HCT116 (cell line): ENCODE measurements at regions not wholly inside any gene's neighbourhood (a gene's known extent, or its start where the extent isn't known, plus 50 kb on each side); places are given as distances from the start of the nearest gene placed in this dataset.
A peak's percentile ranks its signal among the peaks of the same experiment; 100 is the strongest.

Experiments used
- ATAC-seq: fragments of 200-7000 bp; cut with Tn5 transposase; 2 replicates; pipeline ENCODE4 v1.9.1; 2020; ENCODE audit warnings: mild to moderate bottlenecking, moderate library complexity
- BruUV-seq: library from RNA; stranded (reverse); fragments of 400-500 nt; replicated peaks from 2 replicates; lab custom pipeline; 2021; lab: Mats Ljungman, UMichigan
- CTCF ChIA-PET: fragments of 300-600 bp; sonication (Branson Sonifier 250); formaldehyde crosslinking; loops from one replicate; lab custom pipeline; 2021; ENCODE audit warnings: antibody characterized with exemption; lab: Charles Lee
- POLR2A ChIA-PET: fragments of 300-600, 350-600 bp; sonication (Branson Sonifier 250); formaldehyde crosslinking; loops from one replicate; lab custom pipeline; 2021; ENCODE audit warnings: antibody characterized with exemption; lab: Charles Lee
- RAD21 ChIA-PET, 2 experiments: fragments of 300-600 bp; sonication (Branson Sonifier 250); formaldehyde crosslinking; loops; one replicate each; lab custom pipeline; 2023; ENCODE audit warnings: low total read pairs in 2 of 2; ENCODE audit not compliant: uncharacterized antibody in 2 of 2, unreplicated experiment in 2 of 2, low non-redundant PET in 1 of 2; lab: Charles Lee
- DNase-seq: peaks from one replicate; pipeline ENCODE4 v3.0.0-alpha.2; 2010; ENCODE audit warnings: low read depth, low spot score
- H2AFZ ChIP-seq: fragments of 200-600 bp; shearing (Covaris generic), sonication (generic); 2 replicates; pipeline ENCODE4 v1.6.1; 2017; ENCODE audit warnings: low read depth, mixed run types, mixed read lengths, antibody characterized with exemption, low read length; ENCODE audit not compliant: poor library complexity, severe bottlenecking
- H3K27ac ChIP-seq: 2 replicates; pipeline ENCODE4 v1.5.1; 2012; ENCODE audit warnings: low read depth, low read length
- H3K27me3 ChIP-seq: fragments of 200-600 bp; sonication (generic); 2 replicates; pipeline ENCODE4 v1.6.1; 2016; ENCODE audit warnings: mixed run types, low read length, mixed read lengths; ENCODE audit not compliant: insufficient read depth
- H3K36me3 ChIP-seq, 2 experiments: fragments of 200-500 bp in 1 of 2; fragments of 200-600 bp in 1 of 2; sonication (Bioruptor generic) in 1 of 2; sonication (generic) in 1 of 2; 2 replicates each; pipeline versions ENCODE4 v1.5.1 to v1.6.1; 2014 to 2016; ENCODE audit warnings: low read length in 2 of 2, inconsistent platforms in 1 of 2, mixed read lengths in 1 of 2, mixed run types in 1 of 2; ENCODE audit not compliant: insufficient read depth in 2 of 2, control insufficient read depth in 1 of 2
- H3K4me1 ChIP-seq, 2 experiments: fragments of 200-600 bp in 1 of 2; sonication (generic) in 1 of 2; 2 replicates each; pipeline versions ENCODE4 v1.5.1 to v1.6.1; 2012 to 2017; ENCODE audit warnings: low read length in 2 of 2, inconsistent platforms in 1 of 2, mild to moderate bottlenecking in 1 of 2, mixed read lengths in 1 of 2, mixed run types in 1 of 2, moderate library complexity in 1 of 2; ENCODE audit not compliant: insufficient read depth in 2 of 2, control insufficient read depth in 1 of 2
- H3K4me2 ChIP-seq: fragments of 200-600 bp; sonication (generic); 2 replicates; pipeline ENCODE4 v1.6.1; 2017; ENCODE audit warnings: mixed run types, low read length, mixed read lengths
- H3K4me3 ChIP-seq, 2 experiments: fragments of 200-600 bp in 1 of 2; sonication (generic) in 1 of 2; replicated peaks in 1 of 2; 2 replicates each; pipeline ENCODE4 v1.5.1; 2011 to 2016; ENCODE audit warnings: low read length in 2 of 2, control low read depth in 1 of 2, low read depth in 1 of 2, mild to moderate bottlenecking in 1 of 2, mixed read lengths in 1 of 2, mixed run types in 1 of 2
- H3K79me2 ChIP-seq: fragments of 200-600 bp; sonication (generic); 2 replicates; pipeline ENCODE4 v1.6.1; 2017; ENCODE audit warnings: mild to moderate bottlenecking, mixed run types, low read length, moderate library complexity, mixed read lengths; ENCODE audit not compliant: insufficient read depth
- H3K9ac ChIP-seq: fragments of 200-600 bp; sonication (generic); 2 replicates; pipeline ENCODE4 v1.6.1; 2016; ENCODE audit warnings: low read length, mixed read lengths
- H3K9me2 ChIP-seq: fragments of 200-600 bp; sonication (generic), shearing (Covaris generic); 2 replicates; pipeline ENCODE4 v1.6.1; 2017; ENCODE audit warnings: mixed run types, mild to moderate bottlenecking, moderate library complexity; ENCODE audit not compliant: insufficient read depth
- H3K9me3 ChIP-seq, 2 experiments: fragments of 200-500 bp in 1 of 2; fragments of 200-600 bp in 1 of 2; sonication (Bioruptor generic) in 1 of 2; sonication (generic) in 1 of 2; 2 replicates each; pipeline ENCODE4 v1.6.1; 2014 to 2017; ENCODE audit warnings: low read length in 2 of 2, mixed read lengths in 2 of 2, inconsistent platforms in 1 of 2, low read depth in 1 of 2, mild to moderate bottlenecking in 1 of 2, mixed run types in 1 of 2, moderate library complexity in 1 of 2; ENCODE audit not compliant: control insufficient read depth in 1 of 2, insufficient read depth in 1 of 2
- H4K20me1 ChIP-seq: fragments of 200-600 bp; sonication (generic), shearing (Covaris generic); 2 replicates; pipeline ENCODE4 v1.6.1; 2017; ENCODE audit warnings: mixed run types, mild to moderate bottlenecking, moderate library complexity; ENCODE audit not compliant: insufficient read depth
- ATF3 ChIP-seq: IDR thresholded peaks from 2 replicates; pipeline ENCODE4 v1.6.1; 2012
- CBX3 ChIP-seq: IDR thresholded peaks from 2 replicates; pipeline ENCODE4 v1.6.1; 2012; ENCODE audit warnings: low read depth
- CEBPB ChIP-seq: IDR thresholded peaks from 2 replicates; pipeline ENCODE4 v1.6.1; 2012; ENCODE audit warnings: low read depth
- CTCF ChIP-seq, 3 experiments: fragments of 200-600 bp in 1 of 3; sonication (generic) in 1 of 3; IDR thresholded peaks in 2 of 3; conservative IDR thresholded peaks in 1 of 3; 2 replicates each; pipeline ENCODE4 v1.5.1; 2012 to 2017; ENCODE audit warnings: low read depth in 2 of 3, low read length in 2 of 3, antibody characterized with exemption in 1 of 3, borderline replicate concordance in 1 of 3, control low read depth in 1 of 3, mild to moderate bottlenecking in 1 of 3, mixed read lengths in 1 of 3, mixed run types in 1 of 3, moderate library complexity in 1 of 3; ENCODE audit not compliant: insufficient read depth in 1 of 3
- EGR1 ChIP-seq: IDR thresholded peaks from 2 replicates; pipeline ENCODE4 v1.6.1; 2012; ENCODE audit warnings: low read depth
- ELF1 ChIP-seq: IDR thresholded peaks from 2 replicates; pipeline ENCODE4 v1.6.1; 2012; ENCODE audit warnings: low read depth, borderline replicate concordance
- EZH2phosphoT487 ChIP-seq: fragments of 200-600 bp; IDR thresholded peaks from 2 replicates; pipeline ENCODE4 v1.6.1; 2018; ENCODE audit warnings: antibody characterized with exemption, borderline replicate concordance
- FOSL1 ChIP-seq: IDR thresholded peaks from 2 replicates; pipeline ENCODE4 v1.6.1; 2012; ENCODE audit warnings: low read depth
- JUND ChIP-seq: IDR thresholded peaks from 2 replicates; pipeline ENCODE4 v1.6.1; 2012
- POLR2A ChIP-seq: IDR thresholded peaks from 2 replicates; pipeline ENCODE4 v1.7.0; 2011; ENCODE audit warnings: borderline replicate concordance; ENCODE audit not compliant: insufficient read depth, insufficient read length; ENCODE audit errors: extremely low read depth
- POLR2AphosphoS5 ChIP-seq: IDR thresholded peaks from 2 replicates; pipeline ENCODE4 v1.6.1; 2011; ENCODE audit warnings: mild to moderate bottlenecking, low read depth, low read length, moderate library complexity
- RAD21 ChIP-seq: IDR thresholded peaks from 2 replicates; pipeline ENCODE4 v1.6.1; 2012; ENCODE audit warnings: low read depth, mild to moderate bottlenecking
- REST ChIP-seq: IDR thresholded peaks from 2 replicates; pipeline ENCODE4 v1.6.1; 2012; ENCODE audit warnings: low read depth
- SIN3A ChIP-seq: IDR thresholded peaks from 2 replicates; pipeline ENCODE4 v1.6.1; 2012; ENCODE audit warnings: low read depth
- SP1 ChIP-seq: IDR thresholded peaks from 2 replicates; pipeline ENCODE4 v1.6.1; 2012; ENCODE audit warnings: low read depth
- SRF ChIP-seq: IDR thresholded peaks from 2 replicates; pipeline ENCODE4 v1.6.1; 2012; ENCODE audit warnings: low read depth
- TCF7L2 ChIP-seq: IDR thresholded peaks from 2 replicates; pipeline ENCODE4 v1.7.0; 2011; ENCODE audit warnings: borderline replicate concordance, inconsistent platforms; ENCODE audit not compliant: insufficient read depth, insufficient read length; ENCODE audit errors: extremely low read depth
- YY1 ChIP-seq: IDR thresholded peaks from 2 replicates; pipeline ENCODE4 v1.6.1; 2011; ENCODE audit warnings: low read length, low read depth, moderate library complexity, mild to moderate bottlenecking; ENCODE audit not compliant: insufficient replicate concordance; ENCODE audit errors: extremely low read depth
- ZFX ChIP-seq: fragments of 450-650 bp; IDR thresholded peaks from 2 replicates; pipeline ENCODE4 v1.6.1; 2017
- ZNF274 ChIP-seq: fragments of 200-500 bp; sonication (Bioruptor generic); IDR thresholded peaks from 2 replicates; pipeline ENCODE4 v1.6.1; 2014; ENCODE audit warnings: mild to moderate bottlenecking, low read depth, low read length, inconsistent platforms
- intact Hi-C: fragments of 100-400 bp; cut with micrococcal nuclease; formaldehyde crosslinking; loops from 2 replicates; pipeline ENCODE4 v1.10.0; 2022
- TF ChIP-seq, protein P1 (sequence below): IDR thresholded peaks from 2 replicates; pipeline ENCODE4 v1.6.1; 2011; ENCODE audit warnings: mild to moderate bottlenecking, low read length, moderate library complexity; ENCODE audit not compliant: insufficient replicate concordance; ENCODE audit errors: extremely low read depth
- TF ChIP-seq, protein P2 (sequence below): IDR thresholded peaks from 2 replicates; pipeline ENCODE4 v1.6.1; 2012

- no peaks in the 10 kb centered on the region for H3K9me2 ChIP-seq
- POLR2A ChIA-PET, result no interaction called here
- H3K27ac ChIP-seq, result no peak overlapping the region
- peak; percentile 92 for ATAC-seq
- H3K36me3 ChIP-seq, result no peaks in the 10 kb centered on the region
- H4K20me1 ChIP-seq, result no peaks in the 10 kb centered on the region
- CTCF ChIA-PET, result no interaction called here
- BruUV-seq, result no TSS peak
- H2AFZ ChIP-seq, result peak overlapping the region; percentile 48
- TF ChIP-seq FOSL1 (peak; percentile 92), ZNF274 (no peak), EZH2phosphoT487 (no peak), YY1 (no peak), SP1 (peak; percentile 79), CBX3 (peak; percentile 78), RAD21 (peak; percentile 11; the same call in 1 of the 2 replicates), CTCF (IDR thresholded peaks at IDR 0.05 in 2 of 3, conservative IDR thresholded peaks at IDR 0.05 in 1 of 3; ENCODE audit: borderline replicate concordance in 1 of 3, insufficient read depth in 1 of 3, low read depth in 2 of 3, low read length in 2 of 3) (no peak), POLR2AphosphoS5 (no peak), CEBPB (peak; percentile 38; the same call in 1 of the 2 replicates), TCF7L2 (no peak), JUND (peak; percentile 86), SIN3A (0 out of 2 replicates have a peak, but pooled peaks have one; percentile 38), ELF1 (no peak), ATF3 (no peak), ZFX (no peak), EGR1 (no peak), POLR2A (no peak), REST (no peak), SRF (peak; percentile 63; the same call in 1 of the 2 replicates)
- TF ChIP-seq, protein P1, sequence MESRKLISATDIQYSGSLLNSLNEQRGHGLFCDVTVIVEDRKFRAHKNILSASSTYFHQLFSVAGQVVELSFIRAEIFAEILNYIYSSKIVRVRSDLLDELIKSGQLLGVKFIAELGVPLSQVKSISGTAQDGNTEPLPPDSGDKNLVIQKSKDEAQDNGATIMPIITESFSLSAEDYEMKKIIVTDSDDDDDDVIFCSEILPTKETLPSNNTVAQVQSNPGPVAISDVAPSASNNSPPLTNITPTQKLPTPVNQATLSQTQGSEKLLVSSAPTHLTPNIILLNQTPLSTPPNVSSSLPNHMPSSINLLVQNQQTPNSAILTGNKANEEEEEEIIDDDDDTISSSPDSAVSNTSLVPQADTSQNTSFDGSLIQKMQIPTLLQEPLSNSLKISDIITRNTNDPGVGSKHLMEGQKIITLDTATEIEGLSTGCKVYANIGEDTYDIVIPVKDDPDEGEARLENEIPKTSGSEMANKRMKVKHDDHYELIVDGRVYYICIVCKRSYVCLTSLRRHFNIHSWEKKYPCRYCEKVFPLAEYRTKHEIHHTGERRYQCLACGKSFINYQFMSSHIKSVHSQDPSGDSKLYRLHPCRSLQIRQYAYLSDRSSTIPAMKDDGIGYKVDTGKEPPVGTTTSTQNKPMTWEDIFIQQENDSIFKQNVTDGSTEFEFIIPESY, result no peak
- TF ChIP-seq, protein P2, sequence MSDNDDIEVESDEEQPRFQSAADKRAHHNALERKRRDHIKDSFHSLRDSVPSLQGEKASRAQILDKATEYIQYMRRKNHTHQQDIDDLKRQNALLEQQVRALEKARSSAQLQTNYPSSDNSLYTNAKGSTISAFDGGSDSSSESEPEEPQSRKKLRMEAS, result no peak
- H3K4me2 ChIP-seq, result peak overlapping the region; percentile 48
- H3K9me3 ChIP-seq, result no peaks in the 10 kb centered on the region
- RAD21 ChIA-PET, result no interaction called here
- H3K4me3 ChIP-seq, result no peak overlapping the region
- H3K27me3 ChIP-seq, result no peaks in the 10 kb centered on the region
- no peaks in the 10 kb centered on the region for H3K79me2 ChIP-seq
- DNase-seq, result peak; percentile 48
- intact Hi-C loops, result no loop called here
- H3K9ac ChIP-seq, result no peak overlapping the region
- H3K4me1 ChIP-seq, result peaks cover 2 to 19% of the 10 kb centered on the region in 2 experiments; a peak in 3 of 4 replicates
These were observed 688.1 kb downstream of the PLA2G4A start for GRCh38 chr1:187516874-187517273.
